Left forelimb (tissue), 1 donor: ENCODE measurements at regions not wholly inside any gene's neighbourhood (a gene's known extent, or its start where the extent isn't known, plus 50 kb on each side); places are given as distances from the start of the nearest gene placed in this dataset.
"Not testable (repeated sequence)": the region's sequence is repeated elsewhere in the genome, so short reads cannot be mapped to it uniquely, and the experiment has no call there.

ENCODE experiments used
- DNase-seq: peaks from one replicate; pipeline ENCODE4 v3.0.0-alpha.2; 2018; ENCODE audit warnings: low spot score

DNA sequence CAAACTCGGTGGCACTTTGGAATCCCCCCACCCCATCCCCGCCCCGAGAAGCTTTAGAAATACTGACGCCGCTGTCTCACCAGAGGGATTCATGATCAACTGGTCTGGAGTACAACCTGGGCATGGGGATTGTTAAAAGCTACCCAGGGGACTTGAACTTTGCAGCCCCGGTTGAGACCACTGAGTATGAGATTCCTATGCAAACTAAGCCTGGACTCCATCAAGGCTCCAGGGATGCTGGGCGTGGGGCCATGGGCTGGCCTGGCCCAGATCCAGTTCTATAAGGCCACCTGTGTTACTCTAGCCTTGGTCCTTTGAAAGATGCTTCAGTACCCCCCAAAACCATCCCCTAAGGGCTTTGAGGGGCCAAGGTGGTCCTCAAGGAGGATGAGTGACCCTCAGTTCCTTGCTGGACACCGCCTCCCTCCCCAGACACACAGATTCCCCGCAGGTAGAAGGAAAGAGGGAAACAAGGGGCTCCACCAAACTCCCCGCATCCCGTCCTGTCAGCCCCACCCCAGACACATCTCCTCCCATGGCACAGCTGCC lies 68.5 kb downstream of the MRPL36 start:
- DNase-seq, result peak; percentile 34

DNA sequence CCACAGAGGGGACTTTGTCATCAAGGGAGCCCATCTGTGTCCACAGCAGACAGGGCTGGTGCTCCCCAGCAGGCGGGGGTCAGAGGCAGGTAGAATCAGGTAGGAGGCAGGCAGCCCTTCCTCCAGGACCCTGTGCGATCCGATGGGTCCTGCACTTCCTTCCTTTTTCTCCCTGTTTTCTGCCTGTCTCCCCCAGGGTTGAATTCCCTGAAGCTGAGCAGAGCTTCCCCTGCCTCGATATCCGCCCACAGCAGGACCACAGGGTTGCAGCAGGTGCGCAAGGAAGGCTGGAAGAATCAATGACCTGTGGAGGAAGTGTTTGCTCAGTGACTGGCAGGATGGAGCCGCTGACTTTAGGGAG lies 69.2 kb downstream of the MRPL36 start:
- DNase-seq, result peak; percentile 55

DNA sequence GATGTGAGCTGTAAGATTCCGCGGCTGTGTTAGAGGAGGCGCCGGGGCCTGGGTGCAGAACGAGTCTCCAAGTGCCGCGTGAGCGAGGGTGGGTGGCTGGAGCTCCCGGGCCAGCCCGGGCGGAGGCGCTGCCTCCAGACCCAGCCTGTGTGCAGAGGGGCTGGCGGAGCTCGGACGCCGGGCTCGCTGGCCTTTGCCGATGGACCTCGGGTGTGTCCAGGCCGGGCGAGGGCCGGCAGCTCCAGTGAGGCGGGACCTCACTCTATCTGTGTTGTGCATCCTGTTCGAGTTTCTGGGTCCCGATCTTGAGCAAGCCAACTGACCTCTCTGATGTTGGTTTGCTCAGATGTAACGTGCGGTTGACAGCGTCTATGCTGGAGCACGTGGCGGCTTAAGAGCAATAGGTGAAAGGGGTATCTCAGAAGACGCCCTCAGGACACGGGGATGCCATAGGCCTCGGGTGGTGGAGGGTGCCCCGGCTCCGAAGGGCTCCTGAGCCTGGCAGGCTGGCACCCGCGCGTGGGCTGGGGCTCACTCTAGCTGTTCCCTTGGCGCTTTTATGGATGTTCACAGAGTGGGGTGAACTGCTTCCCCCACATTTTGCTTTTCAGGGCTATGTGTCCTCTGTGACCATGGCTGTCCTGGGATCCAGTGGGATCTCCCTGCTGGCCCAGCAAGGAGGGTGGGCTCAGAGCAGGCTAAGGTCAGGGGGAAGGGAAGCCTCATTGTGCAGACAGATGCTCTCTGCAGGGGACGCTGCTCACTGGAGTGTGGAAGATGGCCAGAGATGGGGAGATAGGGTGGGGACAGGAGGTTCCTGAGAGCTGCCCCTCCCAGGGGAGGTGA lies 69.8 kb downstream of the MRPL36 start:
- peak; percentile 42 for DNase-seq

DNA sequence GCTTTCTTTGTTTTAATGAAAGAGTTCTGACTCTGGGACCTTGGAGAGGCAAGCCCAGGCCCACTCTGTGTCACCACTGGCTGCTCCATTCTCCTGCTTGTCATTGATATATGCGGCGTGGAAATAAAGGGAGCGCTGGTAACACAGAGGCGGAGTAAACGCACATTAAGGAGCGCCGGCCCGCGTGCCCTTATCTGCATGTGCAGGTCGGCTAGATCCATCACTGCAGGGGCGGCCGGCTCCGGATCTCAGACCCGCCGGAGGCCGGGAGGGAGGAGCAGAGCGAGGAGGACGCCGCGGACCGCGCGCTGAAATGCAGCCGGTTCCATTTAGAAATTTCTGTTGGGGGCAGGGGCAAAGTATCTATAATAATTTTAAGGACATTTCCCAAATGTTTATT lies 70.8 kb downstream of the MRPL36 start:
- DNase-seq, result peak; percentile 25

DNA sequence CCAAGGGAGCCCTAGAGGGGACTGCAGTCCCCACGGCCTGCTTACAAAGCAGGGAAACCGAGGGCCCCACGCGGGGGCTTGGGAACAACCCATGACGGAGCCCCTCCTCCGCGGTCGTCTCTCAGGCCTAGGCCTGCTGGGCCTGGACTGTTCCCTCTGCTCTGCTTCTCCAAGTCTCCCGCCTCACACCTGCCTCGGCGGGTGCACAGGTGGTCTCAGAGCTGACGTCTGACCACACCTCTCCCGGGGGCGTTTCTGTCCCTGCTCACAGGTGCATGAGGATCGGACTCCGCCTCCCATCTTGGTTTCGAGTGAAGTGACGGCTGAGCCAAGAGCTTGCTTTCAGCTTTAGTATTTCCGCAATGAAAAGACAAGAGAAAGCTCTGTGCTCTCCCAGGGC lies 72.1 kb downstream of the MRPL36 start:
- DNase-seq, result peak; percentile 47

DNA sequence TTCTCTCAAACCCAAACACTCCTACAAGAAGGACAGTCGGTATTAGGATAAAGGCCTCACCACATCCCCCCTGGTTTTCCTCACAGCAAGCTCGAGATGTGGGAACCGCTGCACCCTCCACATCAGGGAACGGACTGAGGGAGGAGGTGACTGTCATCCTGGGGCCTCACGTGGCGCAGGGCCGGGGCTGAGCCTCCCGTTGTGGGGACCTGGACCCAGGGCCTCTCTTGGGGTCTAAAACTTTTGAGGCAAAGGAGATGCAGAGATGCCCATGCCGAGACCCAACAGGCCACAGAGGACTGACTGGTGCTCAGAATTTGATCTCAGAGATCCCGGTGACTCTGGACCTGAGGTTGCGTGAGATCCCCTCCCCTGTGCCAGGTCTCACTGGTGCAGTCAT lies 72.7 kb downstream of the MRPL36 start:
- DNase-seq, result peak; percentile 49

DNA sequence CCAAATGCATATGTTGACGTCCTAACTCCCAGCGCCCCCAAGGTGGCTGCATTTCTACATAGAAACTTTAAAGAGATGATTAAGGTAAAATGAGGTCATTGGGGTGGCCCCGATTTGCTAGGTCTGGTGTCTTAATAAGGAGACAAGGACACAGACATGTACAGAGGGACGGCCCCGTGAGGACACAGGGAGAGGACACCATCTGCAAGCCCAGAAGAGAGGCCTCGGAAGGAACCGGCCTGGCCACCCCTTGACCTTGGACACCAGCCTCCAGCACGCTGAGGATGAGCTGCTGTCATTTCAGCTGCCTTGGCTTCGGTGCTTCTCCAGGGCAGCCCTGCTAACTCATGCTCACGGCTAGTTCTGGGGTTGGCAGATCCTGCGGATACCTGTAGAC lies 73.2 kb downstream of the MRPL36 start:
- peak; percentile 47 for DNase-seq

DNA sequence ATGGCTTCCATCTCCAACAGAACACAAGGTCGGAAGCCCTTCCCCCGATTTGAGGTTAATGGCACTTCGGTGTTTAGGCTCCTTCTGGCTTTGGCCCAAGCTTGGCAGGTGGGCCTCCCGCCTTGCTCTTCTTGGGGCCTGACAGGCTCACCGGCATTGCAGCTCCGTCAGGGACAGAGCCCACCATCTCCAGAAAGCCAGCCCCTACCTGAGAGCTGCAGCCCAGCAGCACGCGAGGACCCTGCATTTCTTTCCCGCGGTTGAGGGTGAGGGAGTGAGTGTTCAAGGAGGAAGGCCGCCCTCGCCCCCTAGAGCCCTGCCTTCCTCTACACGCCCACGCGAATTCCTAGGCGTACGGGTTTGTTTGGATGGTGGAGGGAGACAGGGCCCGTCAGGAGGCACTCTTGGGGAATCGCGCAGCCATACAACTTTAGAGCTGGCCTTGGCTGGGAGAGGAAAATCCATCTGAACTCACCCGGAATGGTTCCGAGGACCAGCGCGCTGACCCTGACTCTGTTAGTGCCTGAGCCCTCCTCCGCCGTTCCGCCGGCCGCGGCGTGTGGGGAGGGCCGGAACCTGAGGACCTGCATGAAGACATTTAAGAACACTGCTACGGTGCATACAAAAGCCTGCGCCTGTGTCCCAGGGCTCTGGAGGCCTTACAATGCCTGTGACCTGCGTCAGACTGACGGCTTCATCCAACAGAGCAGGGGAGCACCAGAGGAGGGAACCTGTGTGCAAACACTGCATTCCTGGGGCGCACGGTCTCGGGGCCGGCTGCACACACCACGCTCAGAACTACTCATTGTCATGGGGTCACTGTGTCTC lies 73.8 kb downstream of the MRPL36 start:
- peak; percentile 60 for DNase-seq

DNA sequence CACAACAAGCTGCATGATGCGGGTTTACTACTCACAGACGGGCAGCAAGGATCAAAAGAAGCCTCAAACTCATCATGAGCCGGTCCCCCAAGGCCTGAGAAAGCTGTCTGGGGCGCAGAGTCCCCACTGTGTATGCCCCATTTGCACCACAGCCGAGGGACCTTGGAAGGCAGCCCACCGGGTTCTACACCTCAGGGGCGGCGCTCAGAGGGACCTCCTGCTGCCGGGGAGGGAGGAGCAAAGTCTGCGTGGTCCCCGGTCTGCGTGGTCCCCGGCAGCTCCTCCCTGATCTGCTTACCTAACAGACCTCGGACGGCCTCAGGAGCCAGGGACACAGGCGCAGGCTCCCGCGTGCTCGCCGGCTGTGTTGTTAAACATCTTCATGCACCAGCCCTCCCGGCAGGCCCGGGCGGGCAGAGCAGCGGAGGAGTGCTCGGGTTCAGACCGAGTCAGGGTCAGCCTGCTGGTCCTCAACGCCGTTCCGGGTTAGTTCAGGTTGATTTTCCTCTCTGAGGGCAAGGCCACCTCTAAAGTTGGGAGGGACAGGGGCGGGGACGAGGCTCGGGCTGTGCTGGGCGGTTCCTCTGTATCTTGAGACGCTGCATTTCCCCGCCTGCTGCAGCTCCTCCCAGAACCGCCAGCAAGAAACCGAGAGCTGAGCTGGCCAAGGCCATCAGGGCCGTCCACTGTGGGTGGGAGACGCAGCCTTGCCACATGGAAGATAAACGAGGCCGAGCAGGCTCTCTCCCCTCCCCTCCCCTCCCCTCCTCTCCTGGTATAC lies 74.6 kb downstream of the MRPL36 start:
- peak; percentile 61 for DNase-seq

DNA sequence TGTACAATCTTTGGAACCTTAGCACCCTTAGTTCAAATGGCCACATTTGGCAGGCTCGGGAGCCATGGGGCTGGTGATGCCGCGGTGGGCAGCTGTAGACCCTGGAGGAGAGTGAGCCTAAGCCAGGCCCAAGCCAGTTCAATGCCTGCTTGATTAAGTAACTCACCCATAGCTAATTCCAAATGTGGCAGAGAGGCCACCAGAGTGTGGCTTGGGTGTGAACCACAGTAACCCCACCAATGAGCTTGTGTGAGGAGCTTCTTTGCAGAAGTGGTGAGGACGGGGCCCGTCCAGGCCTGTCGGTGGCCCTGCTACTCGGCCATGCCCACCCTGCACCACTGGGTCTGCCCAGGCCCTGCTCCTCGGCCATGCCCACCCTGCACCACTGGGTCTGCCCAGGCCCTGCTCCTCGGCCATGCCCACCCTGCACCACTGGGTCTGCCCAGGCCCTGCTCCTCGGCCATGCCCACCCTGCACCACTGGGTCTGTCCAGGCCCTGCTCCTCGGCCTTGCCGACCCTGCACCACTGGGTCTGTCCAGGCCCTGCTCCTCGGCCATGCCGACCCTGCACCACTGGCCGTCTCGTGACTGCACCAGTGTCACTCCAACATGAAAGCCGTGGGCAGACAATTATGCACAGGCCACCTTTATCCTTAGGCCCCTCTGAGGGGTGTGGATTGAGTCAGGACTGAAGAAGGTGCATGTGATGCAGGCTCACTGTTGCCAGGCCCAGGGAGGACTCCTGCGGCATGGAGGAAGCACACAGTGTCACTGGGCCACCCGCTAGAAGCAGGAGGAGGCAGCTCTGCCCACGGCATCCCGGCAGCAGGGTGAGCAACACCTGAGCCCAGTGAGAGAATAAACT lies 75.4 kb downstream of the MRPL36 start:
- DNase-seq, result peak; percentile 44

DNA sequence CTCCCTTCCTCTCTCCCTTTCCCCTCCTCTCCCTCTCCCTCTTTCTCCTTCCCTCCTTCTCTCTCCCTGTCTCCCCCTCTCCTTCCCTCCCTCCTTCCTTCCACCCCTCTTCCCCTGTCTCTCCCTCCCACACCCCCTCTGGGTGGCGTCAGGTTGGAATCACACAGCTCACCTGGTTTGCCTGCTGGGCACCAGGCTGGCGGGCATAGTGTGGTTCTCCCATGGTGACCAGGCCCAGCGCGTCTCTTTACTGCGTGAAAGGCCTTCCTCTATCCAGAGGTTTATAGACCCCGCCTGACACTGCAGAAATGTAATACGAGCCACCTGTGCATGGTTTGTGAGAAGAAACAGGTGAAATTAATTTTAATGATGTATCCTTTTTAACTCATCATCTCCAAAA lies 76.2 kb downstream of the MRPL36 start:
- DNase-seq, result peak; percentile 14

DNA sequence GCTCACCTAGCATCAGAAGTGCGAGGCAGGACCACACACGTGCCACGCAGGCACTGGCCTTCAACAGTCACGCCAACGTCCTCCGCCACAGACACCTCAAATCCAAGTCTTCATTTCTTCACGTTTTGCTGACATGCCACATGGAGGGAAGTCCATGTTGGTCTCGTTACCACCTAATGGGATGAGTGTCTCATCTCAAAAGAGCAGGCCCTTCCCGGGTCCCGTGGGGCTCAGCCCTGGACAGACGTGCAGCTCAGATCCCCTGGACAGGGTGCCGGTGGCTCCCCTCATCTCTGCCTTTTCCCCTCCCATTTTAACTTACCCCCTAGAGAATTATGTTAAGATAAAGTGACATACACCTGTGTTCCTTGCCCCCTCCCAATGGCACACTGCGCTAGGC lies 76.8 kb downstream of the MRPL36 start:
- DNase-seq, result peak; percentile 37

DNA sequence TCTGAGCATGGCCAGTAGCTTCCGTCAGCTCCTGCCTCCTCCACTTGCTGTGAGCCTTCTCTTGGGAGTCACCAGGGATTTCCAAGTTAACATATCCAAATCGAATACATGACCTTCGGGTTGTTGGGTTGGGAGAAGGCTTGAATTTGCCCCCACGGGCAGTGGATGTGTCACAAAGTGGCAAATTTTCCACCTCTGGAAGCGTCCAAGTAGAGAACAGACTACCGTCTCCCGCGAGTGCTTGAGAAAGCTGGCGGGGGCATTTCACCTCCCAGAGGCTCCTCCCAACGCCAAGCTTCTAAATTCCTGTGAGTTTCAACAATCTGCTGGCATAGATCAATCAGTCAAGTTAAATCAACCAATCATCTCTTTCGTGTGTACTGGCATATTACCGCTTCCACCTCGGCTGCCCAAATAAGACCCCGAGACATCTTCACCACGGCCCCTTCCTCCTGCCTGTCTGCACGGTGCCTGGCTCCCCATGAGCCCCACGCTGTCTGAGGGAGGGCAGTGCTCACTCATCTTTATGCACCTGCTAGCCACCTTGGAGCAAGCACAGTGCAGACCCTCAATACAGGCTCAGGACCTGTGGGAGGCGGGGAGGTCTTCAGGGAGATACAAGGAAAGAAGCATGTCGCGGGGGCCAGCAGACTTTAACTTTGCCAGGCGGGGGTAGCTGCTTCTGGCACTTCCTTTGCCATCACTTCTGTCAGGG lies 79.1 kb downstream of the MRPL36 start:
- DNase-seq, result peak; percentile 34

DNA sequence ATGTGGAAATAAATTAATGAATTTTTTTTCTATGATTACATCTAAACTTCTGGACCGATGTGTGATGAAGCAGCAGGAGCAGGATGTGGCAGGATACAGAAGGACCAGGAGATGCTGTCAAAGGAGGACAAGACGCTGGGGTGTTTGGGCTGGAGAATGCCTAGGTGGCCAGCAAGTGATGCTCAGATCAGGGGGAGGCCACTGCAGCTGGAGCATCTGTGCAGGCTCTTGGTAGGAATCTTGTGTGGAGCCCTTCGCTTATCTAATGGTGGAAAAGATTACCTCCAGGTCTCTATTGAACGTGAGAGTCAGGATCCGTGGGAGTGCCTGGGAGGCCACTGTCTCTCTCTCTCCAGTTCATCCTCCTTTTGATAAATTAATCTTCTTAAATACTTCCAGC lies 79.8 kb downstream of the MRPL36 start:
- DNase-seq, result no peak

DNA sequence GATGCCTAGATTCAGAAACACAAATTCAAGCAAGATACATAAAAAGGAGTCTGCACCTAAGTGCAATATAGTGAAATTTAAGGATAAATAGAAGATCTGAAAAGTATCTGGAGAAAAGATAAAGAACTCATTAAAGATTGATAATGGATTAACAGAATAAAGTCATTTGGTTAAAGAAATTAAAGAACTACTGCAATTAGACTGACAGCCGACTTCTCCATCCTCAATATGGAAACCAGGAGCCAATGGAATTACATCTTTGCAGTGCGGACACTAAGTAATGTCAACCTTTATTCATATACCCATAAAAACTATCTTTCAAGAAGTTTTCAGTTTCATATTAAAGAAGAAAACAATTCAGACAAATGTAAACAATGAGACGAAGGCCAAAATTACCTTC lies 81.0 kb downstream of the MRPL36 start:
- no peak for DNase-seq

DNA sequence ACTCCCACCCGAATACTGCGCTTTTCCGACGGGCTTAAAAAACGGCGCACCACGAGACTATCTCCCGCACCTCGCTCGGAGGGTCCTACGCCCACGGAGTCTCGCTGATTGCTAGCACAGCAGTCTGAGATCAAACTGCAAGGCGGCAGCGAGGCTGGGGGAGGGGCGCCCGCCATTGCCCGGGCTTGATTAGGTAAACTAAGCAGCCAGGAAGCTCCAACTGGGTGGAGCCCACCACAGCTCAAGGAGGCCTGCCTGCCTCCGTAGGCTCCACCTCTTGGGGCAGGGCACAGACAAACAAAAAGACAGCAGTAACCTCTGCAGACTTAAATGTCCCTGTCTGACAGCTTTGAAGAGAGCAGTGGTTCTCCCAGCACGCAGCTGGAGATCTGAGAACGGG lies 89.5 kb downstream of the MRPL36 start:
- DNase-seq, result not testable (repeated sequence)

DNA sequence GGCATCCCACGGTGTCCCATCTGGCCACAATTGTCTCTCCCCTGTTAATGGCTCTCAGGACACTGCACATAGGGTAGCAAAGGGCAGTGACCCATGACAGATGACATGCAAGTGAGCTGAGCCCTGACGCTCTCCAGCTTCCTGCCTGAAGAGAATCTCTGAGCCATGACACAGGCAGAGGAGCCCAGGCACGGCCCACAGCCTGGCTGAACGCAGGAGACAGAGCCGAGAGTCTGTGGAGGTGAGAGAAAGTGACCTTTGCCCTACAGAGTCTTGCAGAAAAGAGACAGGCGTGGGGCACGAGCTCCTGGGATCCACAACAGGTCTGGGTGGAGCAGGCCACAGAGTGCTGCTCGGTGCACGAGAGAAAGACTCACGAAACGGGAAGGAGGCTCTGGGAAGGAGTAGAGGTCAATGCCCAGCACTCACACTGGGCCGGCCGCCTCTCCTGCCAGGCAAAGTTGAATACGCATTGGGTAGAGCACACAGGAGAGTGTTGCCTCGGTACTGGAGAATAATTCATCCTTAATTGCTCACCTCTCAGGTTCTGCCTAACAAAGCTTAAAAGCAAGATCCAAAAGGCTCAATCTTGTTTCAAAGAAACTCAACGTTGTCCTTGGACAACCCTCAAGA lies 90.3 kb downstream of the MRPL36 start:
- DNase-seq, result no peak

DNA sequence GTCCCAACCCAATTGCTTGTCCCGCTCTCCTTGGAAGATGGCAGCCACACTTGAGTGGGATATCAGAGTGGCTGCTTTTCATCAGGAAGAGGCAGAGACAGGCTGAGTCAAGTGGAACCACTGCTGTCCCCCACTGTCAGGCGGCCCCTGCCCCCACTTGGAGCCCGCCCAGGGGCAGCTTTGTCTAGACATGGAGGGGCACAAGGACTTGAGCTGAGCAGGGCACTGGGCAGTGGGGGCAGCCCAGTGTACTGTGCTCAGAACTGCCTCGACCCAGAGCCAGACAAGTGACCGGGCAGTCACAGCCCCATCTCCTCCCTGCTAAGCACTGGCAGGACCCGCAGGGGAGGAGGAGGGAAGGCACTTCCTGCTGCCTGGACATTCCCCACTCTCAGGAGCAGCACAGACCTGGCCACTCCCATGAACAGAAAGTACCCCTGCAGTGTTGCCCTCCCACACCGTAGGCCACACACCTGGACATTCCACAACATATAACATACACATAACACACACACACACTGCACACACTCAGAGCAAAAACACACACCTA lies 91.0 kb downstream of the MRPL36 start:
- DNase-seq, result no peak

DNA sequence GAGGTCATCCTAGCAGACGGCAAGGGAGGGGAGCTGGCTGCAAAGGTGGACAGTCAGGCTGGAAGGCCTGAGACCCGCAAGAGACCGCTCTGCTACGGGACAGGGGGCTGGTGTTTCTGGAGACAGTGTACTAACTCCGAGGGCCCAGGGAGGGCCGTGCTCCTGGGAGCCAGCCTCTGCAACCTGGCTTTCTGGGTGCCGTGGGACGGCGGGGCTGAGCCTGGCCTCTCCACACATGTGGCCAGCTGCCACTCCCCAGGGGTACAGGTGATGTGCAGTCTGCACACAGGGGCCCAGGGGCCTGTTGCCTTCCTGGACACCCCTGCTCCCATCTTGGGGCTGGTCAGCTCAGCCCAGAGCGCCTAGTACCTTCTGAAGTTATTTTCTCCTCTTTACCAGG lies 92.2 kb downstream of the MRPL36 start:
- DNase-seq, result no peak

DNA sequence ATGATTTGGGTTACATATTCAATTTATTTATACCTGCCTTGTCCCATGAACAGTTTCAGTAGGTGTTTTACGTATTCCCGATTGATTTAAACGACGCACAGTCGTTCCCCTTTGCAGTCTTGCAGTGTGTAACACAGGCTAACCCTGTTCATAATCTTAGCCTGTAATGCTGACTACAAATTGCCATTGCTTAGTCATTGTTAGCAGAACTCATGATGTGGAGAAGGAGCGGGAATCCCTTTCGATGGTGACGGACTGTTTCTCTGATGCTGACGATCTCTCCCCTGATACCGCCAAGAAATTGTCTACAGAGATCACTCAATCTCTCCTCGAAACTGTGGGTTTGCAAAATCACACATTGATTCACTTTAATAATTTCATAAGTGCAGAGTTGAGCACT lies 93.2 kb downstream of the MRPL36 start:
- no peak for DNase-seq
